ENCODE measurements at regions not wholly inside any gene's neighbourhood (a gene's known extent, or its start where the extent isn't known, plus 50 kb on each side); places are given as distances from the start of the nearest gene placed in this dataset.
"Not testable (repeated sequence)": the region's sequence is repeated elsewhere in the genome, so short reads cannot be mapped to it uniquely, and the experiment has no call there.

- no peaks in the 10 kb centered on the region for H3K27me3 ChIP-seq (ENCODE audit: control insufficient read depth, insufficient read depth, low read length, poor library complexity, severe bottlenecking)
- Mint-ChIP-seq H3K27me3 (ENCODE audit: insufficient read depth) (peaks cover 2% of the 10 kb centered on the region), H3K4me3 (no peak overlapping the region), H3K9me3 (peaks cover 15% of the 10 kb centered on the region), H3K4me1 (no peaks in the 10 kb centered on the region), H3K36me3 (ENCODE audit: low read depth) (peaks cover 5% of the 10 kb centered on the region), H3K27ac (no peak overlapping the region)
- no peak overlapping the region for H3K4me3 ChIP-seq (ENCODE audit: low read length)
- WGBS, 2 experiments (ENCODE audit: insufficient coverage in 1 of 2, insufficient read length in 1 of 2): 100% methylated on average over 1 of the region's 1 CpG; no CpG with 5 or more reads in 1 of the 2 experiments
- no peaks in the 10 kb centered on the region for H3K4me1 ChIP-seq (ENCODE audit: control insufficient read depth, insufficient read depth, low read length)
- H3K9me3 ChIP-seq (ENCODE audit: control insufficient read depth, low read length): no peaks in the 10 kb centered on the region
- no peak overlapping the region for H3K9ac ChIP-seq (ENCODE audit: extremely low read depth, low read length, poor library complexity, severe bottlenecking)
- no peak for TF ChIP-seq CTCF (conservative IDR thresholded peaks at IDR 0.05)
- no peaks in the 10 kb centered on the region for H3K36me3 ChIP-seq (ENCODE audit: control insufficient read depth, insufficient read depth, low read length)
- DNase-seq: no peak
- no peak overlapping the region for H3K27ac ChIP-seq (ENCODE audit: low read depth, low read length)
Measured at GRCh38 chr2:175259164-175259563, 77.7 kb upstream of the ATP5MC3 start.

- Histone ChIP-seq H3K27me3 (ENCODE audit: control insufficient read depth, insufficient read depth, low read length, poor library complexity, severe bottlenecking) (no peaks in the 10 kb centered on the region), H3K36me3 (ENCODE audit: control insufficient read depth, insufficient read depth, low read length) (no peaks in the 10 kb centered on the region), H3K9me3 (ENCODE audit: control insufficient read depth, low read length) (no peaks in the 10 kb centered on the region), H3K4me3 (ENCODE audit: low read length) (no peak overlapping the region), H3K27ac (ENCODE audit: low read depth, low read length) (no peak overlapping the region), H3K9ac (ENCODE audit: extremely low read depth, low read length, poor library complexity, severe bottlenecking) (no peak overlapping the region), H3K4me1 (ENCODE audit: control insufficient read depth, insufficient read depth, low read length) (no peaks in the 10 kb centered on the region)
- Mint-ChIP-seq H3K36me3 (ENCODE audit: low read depth) (peaks cover 5% of the 10 kb centered on the region), H3K27ac (no peak overlapping the region), H3K9me3 (peaks cover 15% of the 10 kb centered on the region), H3K4me3 (no peak overlapping the region), H3K4me1 (no peaks in the 10 kb centered on the region), H3K27me3 (ENCODE audit: insufficient read depth) (peaks cover 2% of the 10 kb centered on the region)
- WGBS, 2 experiments (ENCODE audit: insufficient coverage in 1 of 2, insufficient read length in 1 of 2): 98 to 100% methylated on average over 6 to 69 of the region's 69 CpGs
- no peak for TF ChIP-seq CTCF (conservative IDR thresholded peaks at IDR 0.05)
- no peak for DNase-seq
Measured at GRCh38 chr2:175256806-175257585, 75.5 kb upstream of the ATP5MC3 start.

- not testable (repeated sequence) for H3K27ac ChIP-seq (ENCODE audit: low read depth, low read length); H3K27me3 ChIP-seq (ENCODE audit: control insufficient read depth, insufficient read depth, low read length, poor library complexity, severe bottlenecking); H3K27me3 Mint-ChIP-seq (ENCODE audit: insufficient read depth); H3K4me1 ChIP-seq (ENCODE audit: control insufficient read depth, insufficient read depth, low read length); H3K4me3 Mint-ChIP-seq; H3K36me3 Mint-ChIP-seq (ENCODE audit: low read depth); H3K27ac Mint-ChIP-seq; H3K9me3 ChIP-seq (ENCODE audit: control insufficient read depth, low read length); H3K36me3 ChIP-seq (ENCODE audit: control insufficient read depth, insufficient read depth, low read length); H3K4me1 Mint-ChIP-seq; H3K4me3 ChIP-seq (ENCODE audit: low read length); DNase-seq; H3K9ac ChIP-seq (ENCODE audit: extremely low read depth, low read length, poor library complexity, severe bottlenecking)
- 89 to 95% methylated on average over 3 to 4 of the region's 4 CpGs for WGBS, 2 experiments (ENCODE audit: insufficient coverage in 1 of 2, insufficient read length in 1 of 2)
- H3K9me3 Mint-ChIP-seq: peaks cover 15% of the 10 kb centered on the region
Measured at GRCh38 chr2:175256391-175256790, 74.9 kb upstream of the ATP5MC3 start.

All from endodermal cell (in vitro differentiated cells).